Omental fat pad (tissue), 3 donors: ENCODE measurements at regions not wholly inside any gene's neighbourhood (a gene's known extent, or its start where the extent isn't known, plus 50 kb on each side); places are given as distances from the start of the nearest gene placed in this dataset.

ENCODE experiments used
- ATAC-seq: fragments of 150-250 bp; one replicate; pipeline ENCODE4 v1.9.1; 2016; ENCODE audit warnings: mild to moderate bottlenecking, moderate library complexity; ENCODE audit not compliant: low FRiP score
- DNase-seq: peaks from one replicate; pipeline ENCODE4 v3.0.0-alpha.2; 2019; ENCODE audit warnings: low spot score
- TF ChIP-seq, protein P1 (sequence below), 3 donors: fragments of 450-650 bp; IDR thresholded peaks; one replicate each; pipeline ENCODE4 v1.5.1; 2016 to 2017; ENCODE audit warnings: antibody characterized with exemption in 3 of 3, mild to moderate bottlenecking in 3 of 3, moderate library complexity in 2 of 3

DNA sequence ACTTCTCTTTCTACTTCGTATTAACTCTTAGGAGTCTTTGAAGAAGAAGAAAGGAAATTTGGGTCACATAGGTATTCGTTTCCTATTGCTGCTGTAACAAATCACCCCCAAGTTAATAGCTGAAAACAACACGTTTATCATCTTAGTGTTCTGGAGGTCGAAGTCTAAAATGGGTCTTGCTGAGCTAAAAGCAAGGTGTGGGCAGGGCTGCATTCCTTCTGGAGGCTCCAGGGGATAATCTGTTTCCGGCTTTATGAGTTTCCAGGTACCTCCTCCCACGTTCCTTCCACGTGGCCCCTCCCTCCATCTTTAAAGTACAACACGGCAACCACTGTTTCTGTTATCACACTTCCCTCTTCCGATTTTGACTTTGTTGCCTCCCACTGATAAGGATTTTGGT lies 233.5 kb upstream of the RBBP8 start:
- no peak for DNase-seq
- no peak for ATAC-seq
- TF ChIP-seq, protein P1, sequence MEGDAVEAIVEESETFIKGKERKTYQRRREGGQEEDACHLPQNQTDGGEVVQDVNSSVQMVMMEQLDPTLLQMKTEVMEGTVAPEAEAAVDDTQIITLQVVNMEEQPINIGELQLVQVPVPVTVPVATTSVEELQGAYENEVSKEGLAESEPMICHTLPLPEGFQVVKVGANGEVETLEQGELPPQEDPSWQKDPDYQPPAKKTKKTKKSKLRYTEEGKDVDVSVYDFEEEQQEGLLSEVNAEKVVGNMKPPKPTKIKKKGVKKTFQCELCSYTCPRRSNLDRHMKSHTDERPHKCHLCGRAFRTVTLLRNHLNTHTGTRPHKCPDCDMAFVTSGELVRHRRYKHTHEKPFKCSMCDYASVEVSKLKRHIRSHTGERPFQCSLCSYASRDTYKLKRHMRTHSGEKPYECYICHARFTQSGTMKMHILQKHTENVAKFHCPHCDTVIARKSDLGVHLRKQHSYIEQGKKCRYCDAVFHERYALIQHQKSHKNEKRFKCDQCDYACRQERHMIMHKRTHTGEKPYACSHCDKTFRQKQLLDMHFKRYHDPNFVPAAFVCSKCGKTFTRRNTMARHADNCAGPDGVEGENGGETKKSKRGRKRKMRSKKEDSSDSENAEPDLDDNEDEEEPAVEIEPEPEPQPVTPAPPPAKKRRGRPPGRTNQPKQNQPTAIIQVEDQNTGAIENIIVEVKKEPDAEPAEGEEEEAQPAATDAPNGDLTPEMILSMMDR (IDR thresholded peaks at IDR 0.05), result no peak

DNA sequence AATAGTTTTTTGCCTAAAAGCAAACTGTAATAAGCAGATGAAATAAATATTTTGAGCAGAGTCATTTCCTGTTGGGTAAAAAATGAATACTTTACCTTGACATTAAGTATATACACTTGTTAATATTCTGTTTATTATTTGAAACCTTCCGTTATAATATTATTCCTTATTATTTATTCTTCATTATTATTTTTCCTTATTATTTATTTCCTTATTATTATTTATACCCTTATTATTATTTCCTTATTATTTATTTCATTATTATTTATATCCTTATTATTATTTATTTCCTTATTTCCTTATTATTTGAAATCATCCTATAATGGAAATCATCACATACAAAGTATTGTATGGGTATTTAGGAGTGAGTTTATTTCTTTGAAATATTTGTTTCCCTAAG lies 232.2 kb upstream of the RBBP8 start:
- no peak for ATAC-seq
- DNase-seq, result no peak
- TF ChIP-seq, protein P1 (IDR thresholded peaks at IDR 0.05), result no peak

DNA sequence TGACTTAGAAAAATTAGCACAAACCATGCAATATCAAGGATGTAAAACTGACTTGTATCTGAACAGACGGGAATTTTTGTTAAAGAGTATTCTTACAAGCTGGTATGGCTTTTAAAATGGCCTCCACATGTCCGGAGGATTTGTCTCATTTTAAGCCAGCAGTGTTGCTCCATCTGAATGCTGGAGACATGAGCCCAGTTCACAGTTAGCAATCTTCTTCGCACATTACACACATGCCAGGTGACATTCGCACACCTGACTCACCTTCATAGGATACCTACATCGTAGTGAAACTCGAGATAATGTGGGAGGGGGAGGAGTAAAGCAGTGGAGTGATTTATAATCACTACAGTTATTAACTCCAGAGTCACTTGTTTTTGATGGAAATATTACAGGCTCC lies 231.8 kb upstream of the RBBP8 start:
- TF ChIP-seq, protein P1 (IDR thresholded peaks at IDR 0.05), result no peak
- ATAC-seq (no peak), DNase-seq (no peak)

DNA sequence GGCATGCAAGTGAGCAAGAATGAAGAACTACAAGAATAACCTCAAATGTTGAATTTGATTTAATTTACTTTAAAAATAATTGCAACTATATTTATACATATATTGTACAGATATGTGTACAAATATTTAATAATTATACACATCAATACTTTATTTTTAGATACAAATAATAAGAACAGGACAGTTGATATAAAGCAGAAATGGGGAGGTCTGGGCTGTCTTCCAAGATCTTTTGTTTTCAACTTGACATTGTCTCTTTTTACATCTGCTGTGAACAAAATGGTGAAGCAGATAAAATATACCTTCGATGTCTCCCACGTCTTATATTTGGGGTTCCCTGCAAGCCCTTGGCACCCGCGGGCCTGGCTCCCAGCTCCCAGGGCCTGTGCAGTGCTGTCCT lies 231.3 kb upstream of the RBBP8 start:
- TF ChIP-seq, protein P1 (IDR thresholded peaks at IDR 0.05), result no peak
- ATAC-seq (no peak), DNase-seq (no peak)

DNA sequence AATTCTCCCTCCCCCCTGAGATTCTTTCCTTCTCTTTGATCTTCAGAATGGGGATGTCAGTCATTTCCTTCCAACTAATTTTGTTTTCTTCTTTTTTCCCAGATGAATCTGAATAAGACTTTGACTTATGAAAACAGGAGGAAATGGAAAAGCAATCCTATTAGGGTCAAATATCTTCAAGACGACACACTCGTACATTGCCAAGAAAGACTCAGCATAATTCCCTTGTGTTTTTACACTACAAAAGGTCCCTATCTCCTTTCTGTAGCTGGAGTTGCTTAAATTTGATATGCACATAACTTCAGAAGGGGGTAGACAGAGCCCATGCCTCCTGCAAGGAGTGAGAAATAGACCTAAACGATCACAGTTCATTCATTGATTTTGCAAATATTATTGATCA lies 230.3 kb upstream of the RBBP8 start:
- TF ChIP-seq, protein P1 (IDR thresholded peaks at IDR 0.05), result no peak
- no peak for ATAC-seq
- no peak for DNase-seq

DNA sequence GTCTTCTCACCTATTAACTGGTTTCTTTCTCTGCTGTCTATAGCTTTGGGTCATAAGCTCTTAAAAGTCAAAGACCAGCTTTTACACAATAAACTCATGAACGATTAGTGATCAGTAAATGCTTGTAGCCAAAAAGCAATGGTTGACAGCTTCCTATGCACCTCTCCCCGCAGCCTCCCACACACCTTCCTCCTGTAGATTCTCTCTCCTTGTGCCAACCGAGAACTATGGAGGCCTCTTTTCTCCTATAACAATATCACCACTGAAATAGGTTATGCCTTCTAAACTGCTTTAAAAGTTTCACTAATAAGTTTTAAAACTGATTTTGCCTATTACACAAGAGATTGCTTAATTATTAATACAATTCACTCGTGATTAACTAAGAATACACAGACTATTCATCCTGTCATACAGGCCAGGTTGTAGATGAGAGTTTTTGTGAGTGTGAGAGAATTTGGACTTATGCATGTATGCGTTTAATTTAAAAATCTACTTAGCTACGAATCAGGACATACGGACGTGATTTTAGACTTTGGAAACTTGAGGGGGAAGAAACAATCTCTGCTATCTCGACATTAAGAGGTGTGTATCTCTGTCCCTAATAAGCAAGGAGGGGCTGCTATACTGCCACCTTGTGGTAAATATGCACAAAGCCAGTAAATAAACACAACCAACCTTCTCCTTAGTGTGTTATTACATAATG lies 229.1 kb upstream of the RBBP8 start:
- ATAC-seq, result no peak
- no peak for DNase-seq
- TF ChIP-seq, protein P1 (IDR thresholded peaks at IDR 0.05), result no peak

DNA sequence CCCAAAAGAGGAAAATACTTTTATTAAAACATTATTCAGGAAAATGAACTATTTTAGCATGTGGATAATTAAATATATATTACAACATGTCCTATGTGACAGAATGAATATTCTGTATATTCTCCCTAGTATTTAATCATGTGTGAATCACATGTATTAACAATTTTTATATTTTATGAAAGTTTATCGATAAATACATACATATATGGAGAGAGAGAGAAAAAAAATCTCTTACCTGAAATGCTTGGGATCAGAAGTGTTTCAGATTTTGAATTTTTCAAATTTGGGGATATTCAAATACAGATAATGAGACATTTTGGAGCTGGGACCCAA lies 228.6 kb upstream of the RBBP8 start:
- ATAC-seq (no peak), DNase-seq (no peak)
- TF ChIP-seq, protein P1 (IDR thresholded peaks at IDR 0.05), result no peak
